ENCODE measurements at regions not wholly inside any gene's neighbourhood (a gene's known extent, or its start where the extent isn't known, plus 50 kb on each side); places are given as distances from the start of the nearest gene placed in this dataset.

- no peak for DNase-seq (ENCODE audit: low read depth in 2 of 2)
Measured at GRCh38 chr15:38695249-38696108, 130.9 kb upstream of the RASGRP1 start.

- DNase-seq (ENCODE audit: low read depth in 2 of 2): no peak
Measured at GRCh38 chr15:38696109-38696727, 131.6 kb upstream of the RASGRP1 start.

GRCh38 chr15:38696790-38697495, 132.3 kb upstream of the RASGRP1 start:
- no peak for DNase-seq (ENCODE audit: low read depth in 2 of 2)

GRCh38 chr15:38698254-38698653, 133.6 kb upstream of the RASGRP1 start:
- no peak for DNase-seq (ENCODE audit: low read depth in 2 of 2)

- peak; percentile 59 to 76 for DNase-seq (ENCODE audit: low read depth in 2 of 2)
Measured at GRCh38 chr15:38699633-38700230, 135.1 kb upstream of the RASGRP1 start.

- no peak for DNase-seq (ENCODE audit: low read depth in 2 of 2)
Measured at GRCh38 chr15:38701149-38701548, 136.5 kb upstream of the RASGRP1 start.

- DNase-seq (ENCODE audit: low read depth in 2 of 2): peak in 1 of 2 donors; percentile 29
Measured at GRCh38 chr15:38702178-38702912, 137.7 kb upstream of the RASGRP1 start.

GRCh38 chr15:38705436-38706219, 141.0 kb upstream of the RASGRP1 start:
- DNase-seq (ENCODE audit: low read depth in 2 of 2): peak in 1 of 2 donors; percentile 5

GRCh38 chr15:38706956-38707355, 142.3 kb upstream of the RASGRP1 start:
- peak in 1 of 2 donors; percentile 14 for DNase-seq (ENCODE audit: low read depth in 2 of 2)

GRCh38 chr15:38707802-38708671, 143.4 kb upstream of the RASGRP1 start:
- DNase-seq (ENCODE audit: low read depth in 2 of 2): peak; percentile 76 to 83

GRCh38 chr15:38708672-38709180, 144.1 kb upstream of the RASGRP1 start:
- DNase-seq (ENCODE audit: low read depth in 2 of 2): peak in 1 of 2 donors; percentile 14

GRCh38 chr15:38709196-38709595, 144.6 kb upstream of the RASGRP1 start:
- no peak for DNase-seq (ENCODE audit: low read depth in 2 of 2)

- DNase-seq (ENCODE audit: low read depth in 2 of 2): peak; percentile 67 to 89
Measured at GRCh38 chr15:38714309-38715072, 149.9 kb upstream of the RASGRP1 start.

GRCh38 chr15:38720893-38721567, 156.4 kb upstream of the RASGRP1 start:
- no peak for DNase-seq (ENCODE audit: low read depth in 2 of 2)

- DNase-seq (ENCODE audit: low read depth in 2 of 2): no peak
Measured at GRCh38 chr15:38721568-38721945, 156.9 kb upstream of the RASGRP1 start.

- DNase-seq (ENCODE audit: low read depth in 2 of 2): no peak
Measured at GRCh38 chr15:38722236-38722635, 157.6 kb upstream of the RASGRP1 start.

- no peak for DNase-seq (ENCODE audit: low read depth in 2 of 2)
Measured at GRCh38 chr15:38724827-38725226, 160.2 kb upstream of the RASGRP1 start.

GRCh38 chr15:38726187-38726586, 161.6 kb upstream of the RASGRP1 start:
- no peak for DNase-seq (ENCODE audit: low read depth in 2 of 2)

Data from dermis microvascular lymphatic vessel endothelial cell (primary cell).